T follicular helper cell (primary cell): ENCODE measurements at regions not wholly inside any gene's neighbourhood (a gene's known extent, or its start where the extent isn't known, plus 50 kb on each side); places are given as distances from the start of the nearest gene placed in this dataset.

ENCODE experiments used
- DNase-seq: peaks from one replicate; pipeline ENCODE4 v3.0.0-alpha.2; 2020; ENCODE audit warnings: low read depth

DNA sequence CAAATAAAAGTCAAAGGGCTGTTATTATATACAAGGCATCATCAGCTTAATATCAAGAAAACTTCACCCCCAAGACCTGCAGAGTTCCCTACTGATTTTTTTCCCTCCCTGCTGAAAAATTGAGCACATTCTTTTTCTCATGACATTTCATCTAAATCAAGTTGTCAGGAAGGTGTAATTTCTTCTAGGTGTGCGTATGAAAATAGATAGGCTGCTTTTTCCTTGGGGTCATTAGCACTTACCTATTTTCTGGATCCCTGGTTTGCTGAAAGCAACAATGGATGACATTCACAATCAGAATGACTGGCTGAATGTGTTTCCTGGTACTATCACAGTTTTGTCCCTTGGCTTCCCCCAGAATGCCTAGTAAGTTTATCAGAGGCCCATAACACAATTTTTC lies 225.0 kb upstream of the KIRREL3 start:
- no peak for DNase-seq

DNA sequence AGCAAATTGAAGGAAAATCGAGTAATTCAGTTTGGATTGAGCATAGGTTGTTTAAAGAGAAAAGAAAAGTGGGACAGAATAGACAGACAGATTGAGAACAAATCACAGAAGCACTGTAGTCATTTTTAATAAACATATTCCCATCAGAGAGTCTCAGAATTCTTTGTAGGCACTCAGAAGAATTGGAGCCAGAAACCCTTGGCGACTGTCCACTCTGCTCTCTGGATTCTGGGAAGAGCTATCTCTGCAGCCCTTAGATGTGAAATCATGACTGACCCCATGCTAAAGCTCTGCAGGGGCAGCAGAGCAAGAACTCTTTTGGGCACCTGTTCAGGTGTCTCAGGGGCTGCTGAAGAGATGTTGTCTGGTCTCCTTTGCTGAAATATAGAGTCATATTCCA lies 223.7 kb upstream of the KIRREL3 start:
- no peak for DNase-seq

DNA sequence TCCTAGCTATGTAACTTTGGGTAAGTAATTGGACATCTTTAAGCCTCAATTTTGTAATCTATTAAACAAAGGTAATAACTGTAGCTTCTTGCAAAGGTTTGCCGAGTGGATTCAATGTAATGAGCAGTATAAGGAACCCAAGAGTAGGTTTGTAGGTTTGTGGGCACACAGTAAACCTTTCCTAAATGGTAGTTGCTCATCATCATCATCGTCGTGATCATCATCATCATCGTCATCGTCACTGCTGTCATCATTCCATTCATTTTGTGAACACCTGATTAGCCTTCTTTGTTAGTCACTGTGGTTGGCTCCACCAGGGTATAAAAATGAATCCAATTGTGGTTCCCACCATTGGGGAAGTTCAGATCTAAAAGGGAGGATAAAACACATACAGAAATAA lies 223.1 kb upstream of the KIRREL3 start:
- no peak for DNase-seq

DNA sequence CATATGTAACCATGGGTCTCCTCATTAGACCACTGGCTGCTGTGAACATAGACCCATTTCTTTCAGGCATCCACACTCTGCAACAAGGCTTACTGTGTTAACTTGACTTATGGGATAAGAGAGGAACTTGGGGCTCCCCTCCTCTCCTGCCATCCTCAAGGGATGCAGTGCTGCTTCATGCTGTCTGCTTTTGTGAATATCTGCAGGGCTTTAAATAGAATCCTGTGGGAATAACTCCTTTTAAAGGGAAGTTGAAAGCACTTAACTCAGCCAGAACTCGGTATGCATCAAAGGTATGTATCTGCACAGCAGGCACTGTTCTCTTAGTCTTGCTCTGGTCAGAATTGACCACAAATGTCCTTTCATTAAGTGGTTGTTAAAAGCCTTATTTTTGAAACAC lies 222.5 kb upstream of the KIRREL3 start:
- no peak for DNase-seq

DNA sequence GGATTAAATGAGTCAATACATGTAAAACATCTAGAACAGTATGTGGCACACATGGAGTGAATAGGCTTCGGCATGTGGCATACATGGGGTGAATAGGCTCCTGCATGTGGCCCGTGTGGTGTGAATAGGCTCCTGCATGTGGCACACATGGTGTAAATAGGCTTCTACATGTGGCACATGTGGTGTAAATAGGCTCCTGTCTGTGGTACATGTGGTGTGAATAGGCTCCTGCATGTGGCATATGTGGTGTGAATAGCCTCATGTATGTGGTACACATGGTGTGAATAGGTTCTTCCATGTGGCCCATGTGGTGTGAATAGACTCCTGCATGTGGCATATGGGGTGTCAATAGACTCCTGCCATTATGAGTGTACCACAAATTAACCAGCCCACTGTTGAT lies 219.1 kb upstream of the KIRREL3 start:
- no peak for DNase-seq

DNA sequence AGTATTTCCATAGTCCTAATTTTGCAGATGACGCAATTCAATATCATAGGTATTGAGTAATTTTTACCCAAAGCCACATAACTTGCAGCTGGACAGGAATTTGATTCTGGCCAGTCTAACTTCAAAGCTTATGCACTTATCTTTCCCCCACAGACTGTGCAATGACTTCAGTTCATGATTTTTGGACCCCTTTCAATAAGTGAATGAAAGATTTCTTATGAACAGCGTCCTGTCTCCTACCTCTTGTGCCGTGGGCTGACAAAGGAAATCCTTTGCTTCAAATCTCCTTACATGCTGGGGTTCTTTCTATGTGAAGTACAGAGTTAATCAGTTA lies 217.7 kb upstream of the KIRREL3 start:
- no peak for DNase-seq

DNA sequence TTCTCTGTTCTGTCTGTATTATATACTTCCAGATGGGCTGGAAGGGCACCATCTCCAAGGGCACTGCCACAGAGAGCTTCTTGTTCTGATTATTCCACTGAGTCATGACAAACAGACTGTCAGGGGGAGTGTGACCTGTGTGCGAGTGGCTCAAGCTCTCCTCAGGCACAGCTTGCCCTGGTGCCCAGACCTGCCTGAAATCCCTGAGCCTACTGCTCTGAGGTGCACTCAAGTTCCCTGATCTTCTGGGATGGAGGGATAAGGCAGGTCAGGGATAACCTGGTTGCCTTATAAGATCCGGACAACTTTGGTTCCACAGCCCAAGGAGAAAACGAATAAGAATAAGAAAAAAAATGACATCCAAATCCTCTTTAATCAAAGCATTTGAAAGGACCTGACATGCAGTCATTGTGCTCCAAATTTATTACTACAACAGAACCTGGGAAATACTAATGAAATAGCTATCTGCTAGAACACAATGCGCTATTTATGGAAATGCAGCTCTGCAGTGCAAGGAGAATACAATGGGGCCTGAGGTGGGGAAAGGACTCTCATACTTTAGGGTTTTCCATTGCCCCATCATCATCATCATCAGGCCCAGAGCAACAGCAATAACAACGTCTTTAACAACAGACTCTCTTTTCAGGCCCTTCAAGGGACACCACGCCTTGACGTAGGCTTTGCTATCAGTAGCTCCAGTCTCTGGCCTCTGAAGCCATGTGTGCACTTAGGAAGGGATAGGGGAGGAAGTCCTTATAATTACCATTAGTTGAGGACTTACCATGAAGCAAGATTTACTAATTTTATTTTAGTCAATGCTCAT lies 217.1 kb upstream of the KIRREL3 start:
- DNase-seq, result no peak

DNA sequence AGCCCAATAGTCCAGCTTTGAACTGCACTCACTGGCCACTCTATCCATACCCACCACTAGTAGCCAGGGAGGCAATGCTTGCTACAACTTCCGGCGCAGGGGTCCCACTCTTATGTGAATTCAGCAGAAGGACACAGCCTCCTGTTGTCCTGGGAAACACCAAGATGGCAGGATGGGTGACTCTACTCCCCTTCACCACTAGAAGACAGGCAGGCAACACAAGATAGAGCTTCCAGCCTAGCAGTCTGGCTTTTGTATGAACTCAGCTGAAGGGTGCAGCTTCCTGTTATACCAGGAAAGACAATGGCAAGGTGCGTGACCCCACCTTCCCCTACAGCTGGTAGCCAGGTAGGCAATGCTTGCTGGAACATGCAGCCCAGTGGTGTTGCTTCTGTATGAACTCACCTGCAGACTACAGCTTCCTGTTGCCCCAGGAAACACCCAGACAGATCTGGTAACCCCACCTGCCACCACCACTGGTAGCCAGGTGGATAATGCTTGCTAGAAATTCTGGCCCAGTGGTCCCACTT lies 205.2 kb upstream of the KIRREL3 start:
- no peak for DNase-seq

DNA sequence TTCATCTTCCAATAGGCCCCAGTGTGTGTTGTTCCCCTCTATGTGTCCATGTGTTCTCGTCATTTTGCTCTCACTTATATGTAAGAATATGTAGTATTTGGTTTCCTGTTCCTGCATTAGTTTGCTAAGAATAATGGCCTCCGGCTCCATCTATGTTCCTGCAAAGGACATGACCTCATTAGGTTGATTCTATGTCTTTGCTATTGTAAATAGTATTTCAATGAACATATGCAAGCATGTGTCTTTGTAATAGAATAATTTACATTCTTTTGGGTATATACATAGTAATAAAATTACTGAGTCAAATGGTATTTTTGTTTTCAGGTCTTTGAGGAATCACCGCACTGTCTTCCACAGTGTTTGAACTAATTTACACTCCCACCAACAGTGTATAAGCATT lies 202.9 kb upstream of the KIRREL3 start:
- DNase-seq, result no peak

DNA sequence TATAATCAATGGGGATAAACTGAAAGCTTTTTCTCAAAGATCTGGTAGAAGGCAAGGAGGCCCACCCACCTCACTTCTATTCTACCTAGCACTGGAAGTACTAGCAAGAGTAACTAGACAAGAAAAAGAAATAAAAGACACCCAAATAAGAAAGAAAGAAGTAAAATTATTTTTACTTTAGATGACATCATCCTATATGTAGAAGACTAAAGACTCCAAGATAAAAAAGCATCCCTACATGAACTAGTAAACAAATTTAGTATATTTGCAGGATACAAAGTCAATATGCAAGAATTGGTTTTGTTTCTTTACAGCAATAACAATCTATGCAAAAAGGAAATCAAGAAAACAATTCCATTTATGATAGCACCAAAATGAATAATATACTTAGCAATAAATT lies 201.5 kb upstream of the KIRREL3 start:
- DNase-seq, result no peak

DNA sequence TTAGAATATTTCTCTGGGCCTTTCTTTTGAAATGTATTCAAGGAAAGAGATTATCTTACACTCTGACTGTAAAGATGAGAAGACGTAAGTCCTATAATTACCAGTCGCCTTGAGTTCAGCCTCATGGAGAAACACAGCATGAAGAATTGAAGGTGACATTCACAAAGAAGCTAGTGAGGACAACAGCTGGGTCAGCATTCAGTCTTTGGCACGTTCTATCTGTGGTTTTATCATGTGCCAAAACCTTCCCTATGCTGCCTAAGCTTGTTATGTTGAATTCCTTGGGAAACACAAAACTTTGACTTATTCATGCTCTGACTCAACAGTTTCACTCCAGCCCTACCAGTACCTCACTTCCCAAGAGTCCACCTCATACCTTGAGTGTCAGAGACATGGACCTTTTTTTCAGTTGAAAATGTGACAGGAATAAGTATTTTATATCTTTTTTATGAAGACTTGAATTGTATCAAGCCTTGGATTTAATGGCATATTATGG lies 198.8 kb upstream of the KIRREL3 start:
- DNase-seq, result no peak

DNA sequence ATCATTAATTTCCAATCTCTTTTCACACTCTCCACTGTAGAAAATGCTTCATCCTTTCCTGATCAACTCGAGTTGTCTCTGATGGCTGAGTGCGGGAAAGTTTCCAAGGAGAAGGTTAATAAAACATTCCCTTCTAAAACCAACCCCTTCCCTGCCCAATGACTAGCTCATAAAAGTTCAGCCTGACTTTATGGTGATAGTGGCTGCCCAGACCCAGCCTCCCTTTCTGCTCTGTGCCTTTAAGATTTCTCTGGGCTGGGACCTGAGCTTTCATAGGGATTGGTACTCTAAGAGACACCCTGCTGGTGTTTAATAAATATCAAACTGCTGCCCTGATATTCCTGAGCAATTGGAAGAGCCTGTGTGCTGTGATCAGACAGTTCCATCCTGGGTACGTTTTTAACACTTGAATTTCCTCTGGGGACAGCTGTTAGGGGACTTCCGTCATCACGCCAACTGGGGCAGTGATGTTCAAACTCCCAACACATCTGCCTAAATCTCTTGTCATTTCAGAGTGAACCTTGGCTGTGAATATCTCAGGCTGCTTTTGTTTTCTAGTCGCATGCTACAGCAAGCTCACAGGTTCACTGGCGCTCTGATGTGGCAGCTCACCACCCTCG lies 195.0 kb upstream of the KIRREL3 start:
- no peak for DNase-seq

DNA sequence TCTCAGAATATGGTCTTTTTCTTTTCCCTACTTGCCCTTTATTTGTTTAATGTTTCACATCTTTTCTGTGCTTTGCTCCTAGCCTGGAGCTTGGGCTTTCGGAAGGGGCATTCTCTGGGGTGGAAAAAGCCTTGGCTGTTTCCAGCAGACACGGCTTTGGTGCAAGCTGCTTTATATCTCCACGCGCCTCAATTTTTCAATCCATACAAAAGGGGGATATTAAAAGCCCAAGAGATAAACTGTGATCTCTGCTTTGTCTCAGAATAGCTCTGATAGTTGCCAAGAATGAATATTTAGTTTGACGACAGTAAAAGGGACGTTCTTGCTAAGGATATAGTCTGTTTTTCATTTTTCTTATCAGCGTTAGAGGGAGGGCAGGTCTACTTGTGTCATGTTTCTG lies 194.0 kb upstream of the KIRREL3 start:
- no peak for DNase-seq

DNA sequence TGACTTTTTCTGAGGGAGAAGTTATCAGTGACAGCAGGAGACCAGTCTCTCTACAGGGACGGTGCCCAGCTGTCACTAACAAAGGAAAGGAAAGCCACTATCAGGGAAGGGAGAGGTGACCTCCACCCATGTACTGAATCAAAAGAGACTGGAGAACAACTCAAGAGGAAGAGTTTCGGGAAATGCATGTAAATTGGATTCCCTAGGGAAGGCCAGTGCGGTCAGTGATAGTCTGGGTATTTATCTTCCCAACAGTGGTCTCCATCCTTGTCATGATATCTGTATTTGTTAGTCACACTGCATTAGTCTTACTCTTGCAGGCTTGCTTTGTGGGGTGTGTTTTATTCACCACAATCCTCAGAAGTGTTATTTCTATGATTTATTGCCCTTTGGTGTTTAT lies 193.4 kb upstream of the KIRREL3 start:
- DNase-seq, result no peak

DNA sequence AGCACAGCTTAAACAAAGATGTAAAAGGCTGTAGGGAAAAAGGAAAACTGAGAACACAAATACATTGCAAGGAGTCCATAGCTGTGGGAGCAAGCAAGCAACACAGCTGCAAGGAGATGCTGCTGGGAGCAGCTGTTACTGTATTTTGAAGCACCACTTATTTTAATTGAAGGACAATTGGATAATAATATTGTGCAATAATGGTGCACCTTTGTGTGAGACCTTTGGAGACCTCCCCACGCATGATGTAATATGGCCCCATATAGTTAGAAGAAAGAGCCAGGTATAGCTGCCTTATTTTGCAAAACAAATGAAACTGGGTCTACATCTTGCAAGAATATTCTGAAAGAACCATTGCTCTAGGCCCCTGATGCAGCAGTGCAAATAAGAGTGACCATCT lies 191.1 kb upstream of the KIRREL3 start:
- no peak for DNase-seq

DNA sequence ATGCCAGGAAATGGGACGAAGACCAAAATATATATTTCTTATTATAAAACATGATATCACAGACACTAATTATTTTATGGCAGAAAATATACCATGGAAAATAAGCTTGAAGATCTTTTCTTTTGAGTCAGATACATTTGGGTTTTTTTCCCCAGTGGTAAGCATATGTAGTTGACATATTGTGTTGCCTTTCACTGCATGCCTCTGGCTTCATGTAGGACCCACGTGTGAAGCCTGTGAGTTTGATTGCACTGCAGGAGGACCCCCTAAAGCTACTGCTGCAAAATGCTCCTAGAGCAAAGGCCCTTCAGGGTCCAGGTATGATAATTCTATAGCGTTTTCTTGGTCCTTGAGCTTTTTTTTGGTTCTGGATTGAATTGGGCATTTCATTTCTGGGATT lies 190.7 kb upstream of the KIRREL3 start:
- no peak for DNase-seq

DNA sequence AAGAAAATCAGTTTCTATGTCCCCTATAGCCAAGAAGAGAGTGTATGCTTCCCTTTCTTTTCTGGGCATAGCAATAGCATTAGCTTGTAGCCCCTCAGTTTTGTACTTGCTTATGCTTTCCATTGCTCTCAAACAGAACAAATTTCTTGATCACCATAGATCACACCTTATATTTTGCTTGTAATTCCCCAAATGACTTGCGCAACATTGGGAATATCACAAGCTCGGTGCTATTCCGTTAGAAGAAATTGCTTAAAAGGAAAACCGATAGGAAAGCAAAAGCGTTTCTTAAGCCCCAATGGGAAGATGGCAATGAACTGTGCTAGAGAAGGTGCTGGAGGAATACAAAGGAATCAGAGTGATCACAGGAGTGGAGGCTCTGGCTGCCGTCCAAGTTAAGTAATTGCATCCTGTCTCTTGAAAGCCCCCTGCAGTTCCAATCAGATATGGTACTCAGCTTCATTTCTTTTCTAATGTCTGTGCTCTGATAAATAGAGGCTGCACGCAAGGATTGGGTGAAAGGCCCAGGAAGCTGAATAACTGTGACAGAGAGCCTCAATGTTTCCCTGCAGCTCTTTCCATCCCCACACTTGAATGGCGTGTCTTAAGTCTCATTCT lies 182.1 kb upstream of the KIRREL3 start:
- DNase-seq, result no peak

DNA sequence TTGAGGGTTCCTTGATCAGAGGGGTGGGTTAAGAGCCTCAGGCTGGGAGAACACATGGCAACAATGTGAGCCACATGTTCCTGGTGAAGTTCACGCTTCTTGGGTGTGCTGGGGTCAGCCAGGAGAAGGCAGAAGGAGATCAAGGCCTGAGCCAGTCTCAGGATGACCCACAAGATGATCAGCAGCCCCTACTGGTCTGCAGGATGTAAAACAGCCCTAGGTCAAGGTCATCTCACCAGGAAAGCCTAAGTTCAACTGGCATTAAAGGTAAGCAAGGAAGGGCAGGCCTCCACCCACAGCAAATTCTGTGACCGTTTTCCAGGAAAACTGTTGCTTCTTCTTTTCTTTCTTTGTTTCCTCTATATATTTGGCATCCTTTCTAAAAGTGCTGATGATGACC lies 156.7 kb upstream of the KIRREL3 start:
- DNase-seq, result no peak

DNA sequence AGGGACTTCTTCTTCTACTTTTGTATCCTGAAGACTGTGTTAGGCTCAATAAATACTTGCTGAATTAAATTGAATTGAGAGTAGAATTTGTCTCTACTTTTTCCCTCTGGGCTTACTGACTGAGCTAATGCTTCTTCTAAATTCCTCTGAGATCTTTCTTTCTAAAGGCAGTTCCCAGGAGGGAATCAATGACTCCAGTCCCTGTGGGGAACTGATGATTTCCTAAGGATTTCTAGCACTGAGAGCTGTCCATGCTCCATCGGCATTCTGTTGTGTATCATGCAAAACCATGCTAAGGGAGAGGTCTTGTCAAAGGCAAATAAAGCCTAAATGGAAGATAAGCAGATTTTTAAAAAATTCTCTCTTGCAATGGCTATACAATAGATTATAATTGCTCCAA lies 148.8 kb upstream of the KIRREL3 start:
- no peak for DNase-seq

DNA sequence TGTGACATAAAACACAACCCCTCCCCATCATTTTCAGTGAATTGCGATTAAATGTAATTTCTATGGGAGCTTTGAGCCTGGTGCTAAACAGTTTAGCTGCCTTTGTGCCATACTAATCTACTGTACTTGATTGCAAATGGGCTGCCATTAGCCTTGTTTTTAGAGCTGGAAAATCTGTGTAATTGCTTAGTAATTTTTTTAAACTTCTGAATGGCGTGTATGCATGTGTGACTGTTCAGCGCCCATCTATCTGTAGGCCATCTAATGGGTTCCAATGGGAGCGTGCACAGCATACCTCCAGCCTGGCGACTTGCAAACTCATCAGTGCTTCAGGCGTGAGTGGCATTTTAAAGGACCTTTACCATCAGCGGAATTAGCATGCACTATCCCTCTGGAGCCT lies 142.7 kb upstream of the KIRREL3 start:
- no peak for DNase-seq

DNA sequence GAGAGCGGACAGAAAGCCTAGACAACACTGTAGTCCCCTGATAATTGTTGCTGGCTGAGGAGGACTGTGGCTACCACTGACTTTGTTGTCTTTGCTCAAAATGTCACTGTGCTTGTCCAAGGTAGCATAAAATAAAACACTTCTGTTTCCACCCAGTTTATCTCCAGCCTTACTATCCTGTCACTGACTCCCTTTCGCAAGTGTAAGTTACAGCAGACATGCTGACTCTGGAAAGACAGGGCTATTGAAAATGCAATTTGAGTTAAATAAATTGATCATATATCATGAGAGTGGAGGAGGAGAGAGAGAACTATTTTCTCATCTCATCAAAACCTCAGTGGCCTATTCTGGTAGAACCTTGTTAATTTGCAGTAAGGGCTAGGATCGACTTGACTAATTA lies 138.0 kb upstream of the KIRREL3 start:
- no peak for DNase-seq

DNA sequence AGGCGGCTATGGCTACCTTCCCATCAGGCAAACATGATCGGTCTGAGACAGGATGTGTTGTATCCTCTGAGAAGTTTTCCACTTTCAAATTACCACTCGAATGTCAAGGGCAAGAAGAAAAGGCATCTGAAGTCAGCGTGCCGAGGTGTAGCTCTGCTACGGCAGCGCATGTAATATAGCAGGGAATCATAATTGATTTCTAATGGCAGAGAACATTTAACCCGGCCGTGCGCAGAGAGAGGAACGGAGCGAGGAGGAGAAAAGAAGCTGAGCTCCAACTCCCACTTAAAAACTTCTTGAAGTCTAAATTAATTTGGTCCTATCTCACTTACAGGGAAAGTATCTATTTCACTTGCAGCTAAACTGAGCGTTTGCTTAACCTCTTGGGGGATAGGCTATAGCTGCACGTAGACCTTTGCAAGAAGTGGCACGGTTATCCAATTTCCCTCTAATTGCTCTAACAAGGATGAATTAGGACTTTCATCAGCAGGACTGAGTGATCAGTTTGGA lies 137.3 kb upstream of the KIRREL3 start:
- no peak for DNase-seq

DNA sequence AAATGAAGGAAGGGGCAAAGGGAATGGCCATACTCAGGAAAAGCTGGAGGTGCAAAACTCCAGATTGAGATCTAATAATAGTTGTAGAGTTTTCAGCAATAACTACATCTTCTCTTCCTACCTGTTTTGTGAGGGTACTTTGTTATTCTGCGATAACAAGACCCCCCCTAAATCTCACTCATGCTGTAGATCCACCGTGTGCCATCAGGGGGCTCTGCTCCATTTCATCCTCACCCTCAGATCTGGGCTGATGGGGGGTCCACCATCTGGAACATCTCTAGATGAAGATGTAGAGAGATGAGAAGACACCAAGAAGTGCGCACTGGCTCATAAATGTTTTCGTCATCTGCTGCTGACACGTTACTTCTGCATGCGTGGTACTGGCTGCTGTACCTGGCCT lies 135.9 kb upstream of the KIRREL3 start:
- DNase-seq, result no peak
